ENCODE measurements at regions not wholly inside any gene's neighbourhood (a gene's known extent, or its start where the extent isn't known, plus 50 kb on each side); places are given as distances from the start of the nearest gene placed in this dataset.

- TF ChIP-seq EZH2 (IDR thresholded peaks at IDR 0.05; ENCODE audit: borderline replicate concordance, low read depth, low read length, severe bottlenecking) (no peak), CTCF (IDR thresholded peaks at IDR 0.05; ENCODE audit: borderline replicate concordance, extremely low read depth, low read length, poor library complexity, severe bottlenecking) (no peak)
Measured at GRCh38 chr1:190752131-190752530, 274.5 kb upstream of the BRINP3 start.
